ENCODE measurements at regions not wholly inside any gene's neighbourhood (a gene's known extent, or its start where the extent isn't known, plus 50 kb on each side); places are given as distances from the start of the nearest gene placed in this dataset.

- Histone ChIP-seq H3K27me3 (ENCODE audit: control insufficient read depth, insufficient read depth, low read length) (no peaks in the 10 kb centered on the region), H3K9me3 (ENCODE audit: control insufficient read depth in 2 of 2, low read length in 2 of 2) (no peaks in the 10 kb centered on the region), H3K4me3 (ENCODE audit: low read depth, low read length) (no peak overlapping the region), H3K27ac (ENCODE audit: insufficient read depth, low read length, poor library complexity, severe bottlenecking) (no peak overlapping the region), H3K4me1 (ENCODE audit: control insufficient read depth, insufficient read depth, low read length, poor library complexity, severe bottlenecking) (no peaks in the 10 kb centered on the region), H3K36me3 (ENCODE audit: control insufficient read depth, insufficient read depth, low read length) (no peaks in the 10 kb centered on the region)
- no peak overlapping the region for H3K4me3 Mint-ChIP-seq
- no peak overlapping the region for H3K27ac Mint-ChIP-seq
- H3K4me1 Mint-ChIP-seq: no peaks in the 10 kb centered on the region
- ATAC-seq (ENCODE audit: low read depth in 2 of 2) (no peak), DNase-seq (no peak)
- H3K27me3 Mint-ChIP-seq: no peaks in the 10 kb centered on the region
- peaks cover 0 to 7% (median 0%) of the 10 kb centered on the region in 7 donors for H3K9me3 Mint-ChIP-seq
- H3K36me3 Mint-ChIP-seq: no peaks in the 10 kb centered on the region
Measured at GRCh38 chr7:45410893-45411292, 163.3 kb upstream of the ADCY1 start.

DNA sequence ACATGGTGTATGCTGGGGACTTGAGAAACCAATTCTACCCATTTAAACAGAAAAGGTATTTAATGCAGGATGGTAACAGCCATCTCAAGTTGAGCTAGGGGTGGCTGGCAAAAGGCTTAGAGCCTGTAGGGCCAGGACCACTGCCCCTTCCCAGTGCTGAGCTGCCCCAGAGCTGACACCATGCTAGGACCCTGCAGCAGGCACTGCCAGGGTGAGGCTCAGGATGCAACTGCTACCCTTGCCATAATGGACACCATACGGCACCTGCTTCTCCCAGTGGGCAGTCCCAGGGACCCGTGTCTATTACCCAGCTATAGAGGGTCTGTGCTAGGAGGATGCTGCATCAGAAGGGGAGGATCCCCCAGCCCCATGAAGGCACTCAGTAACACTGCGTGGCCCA, 160.7 kb upstream of the ADCY1 start:
- Mint-ChIP-seq H3K27ac (no peak overlapping the region), H3K27me3 (peaks cover 5% of the 10 kb centered on the region), H3K36me3 (no peaks in the 10 kb centered on the region), H3K4me1 (no peaks in the 10 kb centered on the region), H3K4me3 (no peak overlapping the region), H3K9me3 (peaks cover 0 to 7% (median 0%) of the 10 kb centered on the region in 7 donors)
- H3K4me1 ChIP-seq (ENCODE audit: control insufficient read depth, insufficient read depth, low read length, poor library complexity, severe bottlenecking): no peaks in the 10 kb centered on the region
- DNase-seq: no peak
- no peak for ATAC-seq (ENCODE audit: low read depth in 2 of 2)
- no peaks in the 10 kb centered on the region for H3K9me3 ChIP-seq (ENCODE audit: control insufficient read depth in 2 of 2, low read length in 2 of 2)
- H3K4me3 ChIP-seq (ENCODE audit: low read depth, low read length): no peak overlapping the region
- H3K27ac ChIP-seq (ENCODE audit: insufficient read depth, low read length, poor library complexity, severe bottlenecking): no peak overlapping the region
- peaks cover 2% of the 10 kb centered on the region for H3K27me3 ChIP-seq (ENCODE audit: control insufficient read depth, insufficient read depth, low read length)
- H3K36me3 ChIP-seq (ENCODE audit: control insufficient read depth, insufficient read depth, low read length): no peaks in the 10 kb centered on the region

- Mint-ChIP-seq H3K36me3 (no peaks in the 10 kb centered on the region), H3K4me1 (no peaks in the 10 kb centered on the region), H3K9me3 (peaks cover 0 to 7% (median 0%) of the 10 kb centered on the region in 7 donors), H3K27me3 (peaks cover 5% of the 10 kb centered on the region), H3K27ac (no peak overlapping the region), H3K4me3 (no peak overlapping the region)
- Histone ChIP-seq H3K36me3 (ENCODE audit: control insufficient read depth, insufficient read depth, low read length) (no peaks in the 10 kb centered on the region), H3K27me3 (ENCODE audit: control insufficient read depth, insufficient read depth, low read length) (peaks cover 2% of the 10 kb centered on the region), H3K27ac (ENCODE audit: insufficient read depth, low read length, poor library complexity, severe bottlenecking) (no peak overlapping the region), H3K9me3 (ENCODE audit: control insufficient read depth in 2 of 2, low read length in 2 of 2) (no peaks in the 10 kb centered on the region), H3K4me3 (ENCODE audit: low read depth, low read length) (no peak overlapping the region), H3K4me1 (ENCODE audit: control insufficient read depth, insufficient read depth, low read length, poor library complexity, severe bottlenecking) (no peaks in the 10 kb centered on the region)
- DNase-seq: no peak
- ATAC-seq (ENCODE audit: low read depth in 2 of 2): no peak
Measured at GRCh38 chr7:45414226-45414625, 159.9 kb upstream of the ADCY1 start.

- Histone ChIP-seq H3K9me3 (ENCODE audit: control insufficient read depth in 2 of 2, low read length in 2 of 2) (no peaks in the 10 kb centered on the region), H3K4me3 (ENCODE audit: low read depth, low read length) (no peak overlapping the region), H3K27ac (ENCODE audit: insufficient read depth, low read length, poor library complexity, severe bottlenecking) (no peak overlapping the region), H3K27me3 (ENCODE audit: control insufficient read depth, insufficient read depth, low read length) (peaks cover 2% of the 10 kb centered on the region), H3K36me3 (ENCODE audit: control insufficient read depth, insufficient read depth, low read length) (no peaks in the 10 kb centered on the region), H3K4me1 (ENCODE audit: control insufficient read depth, insufficient read depth, low read length, poor library complexity, severe bottlenecking) (no peaks in the 10 kb centered on the region)
- Mint-ChIP-seq H3K4me1 (no peaks in the 10 kb centered on the region), H3K4me3 (no peak overlapping the region), H3K36me3 (no peaks in the 10 kb centered on the region), H3K9me3 (peaks cover 0 to 7% (median 0%) of the 10 kb centered on the region in 7 donors), H3K27ac (no peak overlapping the region), H3K27me3 (peaks cover 5% of the 10 kb centered on the region)
- ATAC-seq (ENCODE audit: low read depth in 2 of 2): no peak
- no peak for DNase-seq
Measured at GRCh38 chr7:45415265-45415664, 158.9 kb upstream of the ADCY1 start.

DNA sequence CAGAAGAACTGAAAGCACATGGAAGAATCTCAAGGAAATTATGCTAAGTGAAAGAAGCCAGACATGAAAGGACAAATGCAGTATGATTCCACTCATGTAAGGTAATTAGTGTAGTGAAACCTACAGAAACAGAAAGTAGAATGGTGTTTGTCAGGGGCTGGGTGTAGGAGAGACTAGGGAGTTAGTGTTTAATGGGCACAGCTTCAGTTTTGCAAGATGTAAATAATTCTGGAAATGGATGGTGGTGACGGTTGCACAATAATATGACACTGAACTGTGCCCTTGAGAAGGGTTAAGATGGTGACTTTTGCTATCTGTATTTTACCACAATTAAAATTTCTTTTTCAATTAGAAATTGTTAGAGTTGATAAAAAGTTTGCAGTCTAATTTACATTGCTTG, 157.3 kb upstream of the ADCY1 start:
- H3K27ac ChIP-seq (ENCODE audit: insufficient read depth, low read length, poor library complexity, severe bottlenecking): no peak overlapping the region
- Mint-ChIP-seq H3K27ac (no peak overlapping the region), H3K36me3 (no peaks in the 10 kb centered on the region), H3K27me3 (peaks cover 5% of the 10 kb centered on the region), H3K4me1 (no peaks in the 10 kb centered on the region), H3K4me3 (no peak overlapping the region), H3K9me3 (peaks cover 0 to 2% (median 0%) of the 10 kb centered on the region in 7 donors)
- no peak overlapping the region for H3K4me3 ChIP-seq (ENCODE audit: low read depth, low read length)
- H3K9me3 ChIP-seq (ENCODE audit: control insufficient read depth in 2 of 2, low read length in 2 of 2): no peaks in the 10 kb centered on the region
- H3K27me3 ChIP-seq (ENCODE audit: control insufficient read depth, insufficient read depth, low read length): peaks cover 2% of the 10 kb centered on the region
- DNase-seq: no peak
- no peaks in the 10 kb centered on the region for H3K4me1 ChIP-seq (ENCODE audit: control insufficient read depth, insufficient read depth, low read length, poor library complexity, severe bottlenecking)
- no peaks in the 10 kb centered on the region for H3K36me3 ChIP-seq (ENCODE audit: control insufficient read depth, insufficient read depth, low read length)
- no peak for ATAC-seq (ENCODE audit: low read depth in 2 of 2)

DNA sequence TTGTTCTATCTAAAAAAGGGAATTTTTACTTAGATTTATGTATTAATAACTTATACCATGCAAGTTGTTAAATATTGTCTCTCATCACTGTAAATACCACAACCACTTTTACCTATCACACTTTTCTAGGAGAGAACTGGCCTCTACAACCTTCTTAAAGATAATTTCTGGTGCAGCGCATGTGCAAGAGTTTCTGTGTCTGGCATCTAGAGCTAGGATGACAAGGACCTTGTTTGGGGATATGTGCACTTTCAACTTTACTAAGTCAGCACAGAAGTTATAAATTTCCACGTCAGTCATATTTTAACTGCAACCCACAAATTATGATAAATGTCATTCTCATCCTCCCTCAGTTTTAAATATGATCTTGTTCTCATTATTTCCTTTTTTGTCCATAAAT, 156.9 kb upstream of the ADCY1 start:
- Histone ChIP-seq H3K27ac (ENCODE audit: insufficient read depth, low read length, poor library complexity, severe bottlenecking) (no peak overlapping the region), H3K9me3 (ENCODE audit: control insufficient read depth in 2 of 2, low read length in 2 of 2) (no peaks in the 10 kb centered on the region), H3K36me3 (ENCODE audit: control insufficient read depth, insufficient read depth, low read length) (no peaks in the 10 kb centered on the region), H3K27me3 (ENCODE audit: control insufficient read depth, insufficient read depth, low read length) (peaks cover 2% of the 10 kb centered on the region), H3K4me3 (ENCODE audit: low read depth, low read length) (no peak overlapping the region), H3K4me1 (ENCODE audit: control insufficient read depth, insufficient read depth, low read length, poor library complexity, severe bottlenecking) (no peaks in the 10 kb centered on the region)
- Mint-ChIP-seq H3K27me3 (peaks cover 6% of the 10 kb centered on the region), H3K4me1 (no peaks in the 10 kb centered on the region), H3K36me3 (no peaks in the 10 kb centered on the region), H3K9me3 (peaks cover 0 to 2% (median 0%) of the 10 kb centered on the region in 7 donors), H3K27ac (no peak overlapping the region), H3K4me3 (no peak overlapping the region)
- DNase-seq: no peak
- no peak for ATAC-seq (ENCODE audit: low read depth in 2 of 2)

GRCh38 chr7:45417735-45418134, 156.4 kb upstream of the ADCY1 start:
- H3K4me1 ChIP-seq (ENCODE audit: control insufficient read depth, insufficient read depth, low read length, poor library complexity, severe bottlenecking): no peaks in the 10 kb centered on the region
- Mint-ChIP-seq H3K4me3 (no peak overlapping the region), H3K27ac (no peak overlapping the region), H3K4me1 (no peaks in the 10 kb centered on the region), H3K36me3 (no peaks in the 10 kb centered on the region), H3K9me3 (peaks cover 0 to 2% (median 0%) of the 10 kb centered on the region in 7 donors), H3K27me3 (peaks cover 11% of the 10 kb centered on the region)
- DNase-seq (no peak), ATAC-seq (ENCODE audit: low read depth in 2 of 2) (no peak)
- no peaks in the 10 kb centered on the region for H3K36me3 ChIP-seq (ENCODE audit: control insufficient read depth, insufficient read depth, low read length)
- no peak overlapping the region for H3K4me3 ChIP-seq (ENCODE audit: low read depth, low read length)
- H3K27ac ChIP-seq (ENCODE audit: insufficient read depth, low read length, poor library complexity, severe bottlenecking): no peak overlapping the region
- H3K27me3 ChIP-seq (ENCODE audit: control insufficient read depth, insufficient read depth, low read length): peaks cover 5% of the 10 kb centered on the region
- H3K9me3 ChIP-seq (ENCODE audit: control insufficient read depth in 2 of 2, low read length in 2 of 2): no peaks in the 10 kb centered on the region

- Mint-ChIP-seq H3K36me3 (no peaks in the 10 kb centered on the region), H3K27ac (no peak overlapping the region), H3K4me1 (no peaks in the 10 kb centered on the region), H3K4me3 (no peak overlapping the region), H3K27me3 (peaks cover 20% of the 10 kb centered on the region), H3K9me3 (no peaks in the 10 kb centered on the region)
- H3K9me3 ChIP-seq (ENCODE audit: control insufficient read depth in 2 of 2, low read length in 2 of 2): no peaks in the 10 kb centered on the region
- no peak overlapping the region for H3K27ac ChIP-seq (ENCODE audit: insufficient read depth, low read length, poor library complexity, severe bottlenecking)
- no peak overlapping the region for H3K4me3 ChIP-seq (ENCODE audit: low read depth, low read length)
- DNase-seq: no peak
- no peaks in the 10 kb centered on the region for H3K4me1 ChIP-seq (ENCODE audit: control insufficient read depth, insufficient read depth, low read length, poor library complexity, severe bottlenecking)
- H3K36me3 ChIP-seq (ENCODE audit: control insufficient read depth, insufficient read depth, low read length): no peaks in the 10 kb centered on the region
- no peak for ATAC-seq (ENCODE audit: low read depth in 2 of 2)
- peaks cover 5% of the 10 kb centered on the region for H3K27me3 ChIP-seq (ENCODE audit: control insufficient read depth, insufficient read depth, low read length)
Measured at GRCh38 chr7:45420843-45421495, 153.2 kb upstream of the ADCY1 start.

Data from CD4-positive, CD25-positive, alpha-beta regulatory T cell (primary cell).